ENCODE measurements at regions not wholly inside any gene's neighbourhood (a gene's known extent, or its start where the extent isn't known, plus 50 kb on each side); places are given as distances from the start of the nearest gene placed in this dataset.

DNA sequence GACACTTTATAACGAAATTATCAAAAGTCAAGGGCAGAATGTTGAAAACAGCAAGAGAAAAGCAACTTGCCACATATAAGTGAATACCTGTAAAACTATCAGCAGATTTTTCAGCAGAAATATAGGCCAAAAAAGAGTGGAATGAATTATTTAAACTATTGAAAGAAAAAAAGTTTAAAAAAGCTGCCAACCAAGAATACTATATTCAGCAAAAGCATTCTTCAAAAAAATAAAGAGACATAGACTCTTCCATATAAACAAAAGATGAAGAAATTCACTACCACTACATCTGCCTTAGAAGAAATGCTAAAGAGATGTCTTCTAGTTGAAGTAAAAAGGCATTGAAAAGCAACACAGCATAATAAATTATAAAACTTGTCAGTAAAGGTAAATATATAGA, 80.6 kb upstream of the CPNE8 start:
- POLR2A ChIA-PET (ENCODE audit: partially characterized antibody): no interaction called here
- H2AFZ ChIP-seq (ENCODE audit: low read length): no peak overlapping the region
- TF ChIP-seq SIX5 (IDR thresholded peaks at IDR 0.05; ENCODE audit: low read depth, low read length): no peak
- TF ChIP-seq HDAC2 (IDR thresholded peaks at IDR 0.05; ENCODE audit: borderline replicate concordance in 1 of 2, low read depth in 2 of 2, low read length in 2 of 2): no peak
- no peak for TF ChIP-seq POU5F1 (IDR thresholded peaks at IDR 0.05; ENCODE audit: low read depth, low read length)
- no peak for TF ChIP-seq CHD2 (IDR thresholded peaks at IDR 0.05; ENCODE audit: low read length)
- no peak for TF ChIP-seq SP4 (IDR thresholded peaks at IDR 0.05; ENCODE audit: low read length)
- no peak for TF ChIP-seq ZNF274 (IDR thresholded peaks at IDR 0.05; ENCODE audit: borderline replicate concordance, extremely low read depth, low read length)
- TF ChIP-seq TAF7 (optimal IDR thresholded peaks at IDR 0.05; ENCODE audit: borderline replicate concordance, low read depth, low read length): no peak
- TF ChIP-seq, protein P1, sequence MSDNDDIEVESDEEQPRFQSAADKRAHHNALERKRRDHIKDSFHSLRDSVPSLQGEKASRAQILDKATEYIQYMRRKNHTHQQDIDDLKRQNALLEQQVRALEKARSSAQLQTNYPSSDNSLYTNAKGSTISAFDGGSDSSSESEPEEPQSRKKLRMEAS (IDR thresholded peaks at IDR 0.05): no peak
- no peak for TF ChIP-seq POLR2A (IDR thresholded peaks at IDR 0.05; ENCODE audit: control extremely low read depth in 1 of 2, low read depth in 2 of 2, low read length in 2 of 2)
- no peak for TF ChIP-seq EGR1 (IDR thresholded peaks at IDR 0.05; ENCODE audit: borderline replicate concordance, low read depth, low read length)
- no peak for TF ChIP-seq SP2 (IDR thresholded peaks at IDR 0.05; ENCODE audit: low read length)
- TF ChIP-seq CBX5 (IDR thresholded peaks at IDR 0.05; ENCODE audit: low read depth, low read length): no peak

More for the DNA sequence above, 80.6 kb upstream of the CPNE8 start:
- H4K5ac ChIP-seq (ENCODE audit: insufficient read length, low read depth, low read length): no peak overlapping the region
- WGBS, 2 experiments (ENCODE audit: extremely low coverage in 1 of 2, insufficient coverage in 1 of 2, insufficient read length in 1 of 2, insufficient replicate concordance in 2 of 2, low coverage in 1 of 2, low lambda C conversion rate in 2 of 2, missing lambda C conversion rate in 1 of 2): 100% methylated on average over 1 of the region's 1 CpG; no CpG with 5 or more reads in 1 of the 2 experiments
- H4K91ac ChIP-seq (replicated peaks; ENCODE audit: insufficient read length, low read length): no peak overlapping the region
- no peak overlapping the region for H3K4me2 ChIP-seq (ENCODE audit: insufficient read depth in 1 of 2, low read depth in 2 of 2, low read length in 2 of 2)
- no peak overlapping the region for H2AK5ac ChIP-seq (ENCODE audit: low read depth, low read length)
- no peak overlapping the region for H3K27ac ChIP-seq (ENCODE audit: low read depth, low read length)
- H3K9me3 ChIP-seq (ENCODE audit: insufficient read depth in 2 of 2, low read depth in 1 of 2, low read length in 1 of 2): peaks cover 3 to 6% of the 10 kb centered on the region in 2 experiments; a peak in 2 of 4 replicates
- no peaks in the 10 kb centered on the region for H3K4me1 ChIP-seq (replicated peaks in 1 of 4; ENCODE audit: control insufficient read depth in 3 of 4, insufficient read depth in 4 of 4, low read length in 3 of 4)
- H2BK120ac ChIP-seq (replicated peaks; ENCODE audit: low read depth, low read length): no peak overlapping the region
- no peak overlapping the region for H2BK5ac ChIP-seq (ENCODE audit: low read depth, low read length)
- DNase-seq (ENCODE audit: low read depth in 1 of 2, low spot score in 2 of 2): no peak
- no peaks in the 10 kb centered on the region for H3K79me1 ChIP-seq (ENCODE audit: low read depth, low read length)
- H3K79me2 ChIP-seq (ENCODE audit: control insufficient read depth in 1 of 2, insufficient read depth in 2 of 2, low read length in 2 of 2): no peaks in the 10 kb centered on the region
- H2BK15ac ChIP-seq (ENCODE audit: low read length): no peak overlapping the region
- no peak overlapping the region for H2BK12ac ChIP-seq (ENCODE audit: low read depth, low read length)
- H3K23me2 ChIP-seq (ENCODE audit: low read depth, low read length): no peaks in the 10 kb centered on the region
- H3K18ac ChIP-seq (ENCODE audit: extremely low read depth, low read length): no peak overlapping the region
- H2BK20ac ChIP-seq (ENCODE audit: low read length): no peak overlapping the region
- H3K9ac ChIP-seq (replicated peaks in 1 of 4; ENCODE audit: extremely low read depth in 1 of 4, low read depth in 3 of 4, low read length in 3 of 4): no peak overlapping the region
- H3K4ac ChIP-seq (replicated peaks; ENCODE audit: insufficient read length, low read depth, low read length): no peak overlapping the region
- H3K14ac ChIP-seq (ENCODE audit: insufficient read length): no peak overlapping the region
- no peak overlapping the region for H3K56ac ChIP-seq (replicated peaks; ENCODE audit: insufficient read length, low read depth, low read length)
- CTCF ChIA-PET (ENCODE audit: partially characterized antibody): interaction anchor here (1.0 kb wide), 1 partner anchor 57 kb away, joined by 3 read pairs; no protein-coding TSS in a partner anchor
- FAIRE-seq: no peak
- no peak overlapping the region for H3K23ac ChIP-seq (ENCODE audit: insufficient read length)
- H3K36me3 ChIP-seq (ENCODE audit: control insufficient read depth in 2 of 4, insufficient read depth in 4 of 4, low read length in 3 of 4): no peaks in the 10 kb centered on the region; a peak in 1 of 8 replicates
- no peaks in the 10 kb centered on the region for H3K27me3 ChIP-seq (replicated peaks in 1 of 4; ENCODE audit: control insufficient read depth in 3 of 4, extremely low read depth in 1 of 4, insufficient read depth in 3 of 4, low read length in 3 of 4)
- H3K4me3 ChIP-seq (ENCODE audit: extremely low read depth in 1 of 4, insufficient read depth in 2 of 4, low read depth in 3 of 4, low read length in 4 of 4): no peak overlapping the region
- H4K8ac ChIP-seq (ENCODE audit: extremely low read depth, insufficient read depth, low read length): no peak overlapping the region
- H4K20me1 ChIP-seq (replicated peaks in 1 of 2; ENCODE audit: control insufficient read depth in 1 of 2, insufficient read depth in 2 of 2, low read length in 2 of 2): no peaks in the 10 kb centered on the region
